SK-N-MC (cell line): ENCODE measurements at regions not wholly inside any gene's neighbourhood (a gene's known extent, or its start where the extent isn't known, plus 50 kb on each side); places are given as distances from the start of the nearest gene placed in this dataset.

Source experiments
- EZH2 ChIP-seq: fragments of 200-600 bp; sonication (generic); IDR thresholded peaks from one replicate; pipeline ENCODE4 v1.6.1; 2017; ENCODE audit warnings: antibody characterized with exemption
- FOXP2 ChIP-seq: optimal IDR thresholded peaks from 2 replicates; pipeline ENCODE3; 2011; ENCODE audit warnings: mild to moderate bottlenecking, moderate library complexity; ENCODE audit not compliant: insufficient read depth; ENCODE audit errors: extremely low read length, control extremely low read depth
- POLR2AphosphoS5 ChIP-seq: IDR thresholded peaks from 2 replicates; pipeline ENCODE4 v1.6.1; 2012; ENCODE audit warnings: mild to moderate bottlenecking, low read depth, low read length, borderline replicate concordance

DNA sequence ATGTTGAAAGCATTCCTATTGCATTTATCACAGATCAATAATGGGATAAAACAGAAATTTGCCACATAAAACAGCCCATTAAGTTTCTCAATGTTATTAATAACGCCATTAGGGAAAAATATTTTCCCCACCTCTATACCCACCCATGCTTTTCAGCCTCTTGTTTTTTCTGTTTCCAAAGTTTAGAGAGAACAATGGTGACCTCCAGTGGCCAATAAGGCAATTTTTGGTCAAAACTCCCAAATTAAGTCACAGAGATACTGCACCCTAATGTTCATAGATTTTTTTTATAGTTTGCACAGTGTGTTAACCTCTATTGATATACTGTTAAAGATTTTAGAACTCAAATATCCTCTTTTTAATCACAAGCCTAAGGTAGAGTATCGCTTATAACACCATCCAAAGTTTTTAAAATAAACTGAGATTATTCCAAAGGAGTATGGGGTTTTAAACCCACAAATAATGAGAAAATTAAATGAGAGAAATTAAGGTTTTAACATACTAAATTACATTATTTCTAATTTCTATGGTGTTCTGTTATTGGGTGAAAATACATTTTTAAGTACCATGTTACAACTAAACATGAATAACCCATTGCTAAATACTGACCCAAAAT is 184.7 kb upstream of the DCN start:
- TF ChIP-seq POLR2AphosphoS5 (no peak), EZH2 (no peak), FOXP2 (no peak)
